NCI-H82 treated with DMSO at 0.1 percent for 48 hours (cell line): ENCODE measurements at regions not wholly inside any gene's neighbourhood (a gene's known extent, or its start where the extent isn't known, plus 50 kb on each side); places are given as distances from the start of the nearest gene placed in this dataset.

ENCODE experiments used
- DNase-seq: peaks from one replicate; lab custom pipeline; 2025; ENCODE audit not compliant: unreplicated experiment; lab: John Stamatoyannopoulos, UW

- DNase-seq: no peak
Observed at GRCh38 chr17:34113089-34113488, 142.0 kb upstream of the CCL2 start.

- no peak for DNase-seq
Observed at GRCh38 chr17:34114174-34114573, 140.9 kb upstream of the CCL2 start.

- no peak for DNase-seq
Observed at GRCh38 chr17:34116306-34116705, 138.8 kb upstream of the CCL2 start.

- DNase-seq: no peak
Observed at GRCh38 chr17:34117332-34117731, 137.8 kb upstream of the CCL2 start.

- peak; percentile 68 for DNase-seq
Observed at GRCh38 chr17:34117811-34118210, 137.3 kb upstream of the CCL2 start.

GRCh38 chr17:34118564-34118963 lies 136.5 kb upstream of the CCL2 start:
- DNase-seq: no peak

GRCh38 chr17:34121311-34121710 lies 133.8 kb upstream of the CCL2 start:
- DNase-seq: no peak

GRCh38 chr17:34122515-34122914 lies 132.6 kb upstream of the CCL2 start:
- no peak for DNase-seq

- no peak for DNase-seq
Observed at GRCh38 chr17:34125010-34125409, 130.1 kb upstream of the CCL2 start.

GRCh38 chr17:34125921-34126320 lies 129.2 kb upstream of the CCL2 start:
- no peak for DNase-seq

- DNase-seq: no peak
Observed at GRCh38 chr17:34126496-34126895, 128.6 kb upstream of the CCL2 start.

- no peak for DNase-seq
Observed at GRCh38 chr17:34126965-34127364, 128.1 kb upstream of the CCL2 start.

GRCh38 chr17:34130544-34130943 lies 124.5 kb upstream of the CCL2 start:
- DNase-seq: no peak

GRCh38 chr17:34131386-34131785 lies 123.7 kb upstream of the CCL2 start:
- no peak for DNase-seq

- no peak for DNase-seq
Observed at GRCh38 chr17:34133350-34133749, 121.7 kb upstream of the CCL2 start.

GRCh38 chr17:34135841-34136240 lies 119.2 kb upstream of the CCL2 start:
- DNase-seq: no peak

GRCh38 chr17:34140006-34140405 lies 115.1 kb upstream of the CCL2 start:
- DNase-seq: no peak

- DNase-seq: no peak
Observed at GRCh38 chr17:34141590-34141989, 113.5 kb upstream of the CCL2 start.

GRCh38 chr17:34143430-34143829 lies 111.7 kb upstream of the CCL2 start:
- no peak for DNase-seq

- peak; percentile 17 for DNase-seq
Observed at GRCh38 chr17:34146440-34147043, 108.5 kb upstream of the CCL2 start.

- no peak for DNase-seq
Observed at GRCh38 chr17:34151102-34151501, 104.0 kb upstream of the CCL2 start.

- DNase-seq: no peak
Observed at GRCh38 chr17:34153991-34154390, 101.1 kb upstream of the CCL2 start.

- peak; percentile 54 for DNase-seq
Observed at GRCh38 chr17:34154961-34155730, 99.9 kb upstream of the CCL2 start.
